ENCODE measurements at regions not wholly inside any gene's neighbourhood (a gene's known extent, or its start where the extent isn't known, plus 50 kb on each side); places are given as distances from the start of the nearest gene placed in this dataset.

- TF ChIP-seq PPARG (CRISPR knock-in tag; conservative IDR thresholded peaks at IDR 0.05), result no peak
These were observed 164.8 kb downstream of the C11orf87 start (continued) for GRCh38 chr11:109586789-109587188.

- H3K9ac ChIP-seq (ENCODE audit: insufficient read depth, low read depth, low read length), result no peak overlapping the region
- H3K27ac ChIP-seq (ENCODE audit: extremely low read length, insufficient read depth, low read length), result no peak overlapping the region
- no peaks in the 10 kb centered on the region for H4K20me1 ChIP-seq (ENCODE audit: insufficient read depth, low read length)
- no peak for ATAC-seq
- no TSS peak for BruUV-seq (replicated peaks)
- H3K4me3 ChIP-seq (replicated peaks in 1 of 3; ENCODE audit: insufficient read depth in 1 of 3, low read depth in 2 of 3, low read length in 3 of 3), result no peak overlapping the region
- no peak overlapping the region for H3K4me2 ChIP-seq (ENCODE audit: low read depth, low read length)
- FAIRE-seq, result no peak
- DNase-seq (ENCODE audit: low spot score), result no peak
- H3K36me3 ChIP-seq (replicated peaks in 1 of 2; ENCODE audit: control insufficient read depth in 1 of 2, insufficient read depth in 2 of 2, low read length in 2 of 2), result no peaks in the 10 kb centered on the region
- no peaks in the 10 kb centered on the region for H3K27me3 ChIP-seq (ENCODE audit: control insufficient read depth in 1 of 2, insufficient read depth in 2 of 2, low read length in 2 of 2)
- H2AFZ ChIP-seq (ENCODE audit: low read length), result no peak overlapping the region
- no peaks in the 10 kb centered on the region for H3K4me1 ChIP-seq (ENCODE audit: insufficient read depth, low read length)
- ChIA-PET POLR2A (no interaction called here), CTCF (ENCODE audit: low intra/inter-chr PET ratio, low total read pairs) (no interaction called here)
- H3K9me3 ChIP-seq (ENCODE audit: low read length), result no peaks in the 10 kb centered on the region
- in situ Hi-C loops (cut with HindIII; ENCODE audit: extremely low pct_ligation_motif_present, low pct_unique_long_range_greater_than_20kb) (no loop called here), intact Hi-C loops (cut with micrococcal nuclease; ENCODE audit: unreplicated experiment) (no loop called here)
- no peaks in the 10 kb centered on the region for H3K79me2 ChIP-seq (ENCODE audit: insufficient read depth, low read length)
- no peak for TF ChIP-seq DZIP1 (CRISPR knock-in tag; IDR thresholded peaks at IDR 0.05)
- TF ChIP-seq ATF7 (IDR thresholded peaks at IDR 0.05), result peak; percentile 42
- TF ChIP-seq ATF7 (CRISPR knock-in tag; IDR thresholded peaks at IDR 0.05), result no peak
These were observed 168.8 kb downstream of the C11orf87 start for GRCh38 chr11:109590782-109591181.

- Histone ChIP-seq H3K9me3 (ENCODE audit: low read length) (no peaks in the 10 kb centered on the region), H3K9ac (ENCODE audit: insufficient read depth, low read depth, low read length) (no peak overlapping the region), H2AFZ (ENCODE audit: low read length) (no peak overlapping the region), H3K27me3 (ENCODE audit: control insufficient read depth in 1 of 2, insufficient read depth in 2 of 2, low read length in 2 of 2) (no peaks in the 10 kb centered on the region), H3K79me2 (ENCODE audit: insufficient read depth, low read length) (no peaks in the 10 kb centered on the region), H3K4me3 (replicated peaks in 1 of 3; ENCODE audit: insufficient read depth in 1 of 3, low read depth in 2 of 3, low read length in 3 of 3) (no peak overlapping the region), H3K4me1 (ENCODE audit: insufficient read depth, low read length) (no peaks in the 10 kb centered on the region), H3K27ac (ENCODE audit: extremely low read length, insufficient read depth, low read length) (no peak overlapping the region), H4K20me1 (ENCODE audit: insufficient read depth, low read length) (no peaks in the 10 kb centered on the region), H3K36me3 (replicated peaks in 1 of 2; ENCODE audit: control insufficient read depth in 1 of 2, insufficient read depth in 2 of 2, low read length in 2 of 2) (no peaks in the 10 kb centered on the region), H3K4me2 (ENCODE audit: low read depth, low read length) (no peak overlapping the region)
- in situ Hi-C loops (cut with HindIII; ENCODE audit: extremely low pct_ligation_motif_present, low pct_unique_long_range_greater_than_20kb), result no loop called here
- BruUV-seq (replicated peaks), result no TSS peak
- intact Hi-C loops (cut with micrococcal nuclease; ENCODE audit: unreplicated experiment), result no loop called here
- no peak for FAIRE-seq
- TF ChIP-seq ZFP62 (CRISPR knock-in tag; IDR thresholded peaks at IDR 0.05) (no peak), RXRB (CRISPR knock-in tag; IDR thresholded peaks at IDR 0.05; ENCODE audit: borderline replicate concordance) (no peak), SNRNP70 (IDR thresholded peaks at IDR 0.05; ENCODE audit: low read depth, low read length) (no peak), ZNF713 (CRISPR knock-in tag; IDR thresholded peaks at IDR 0.05) (no peak), ZNF3 (CRISPR knock-in tag; IDR thresholded peaks at IDR 0.05) (no peak), STAT5B (CRISPR knock-in tag; IDR thresholded peaks at IDR 0.05) (no peak), EED (CRISPR knock-in tag; IDR thresholded peaks at IDR 0.05) (no peak), BCL3 (CRISPR knock-in tag; IDR thresholded peaks at IDR 0.05) (no peak), FOXA1 (IDR thresholded peaks at IDR 0.05) (no peak), FOXA1 (CRISPR knock-in tag; IDR thresholded peaks at IDR 0.05) (no peak), ZNF446 (CRISPR knock-in tag; IDR thresholded peaks at IDR 0.05) (no peak), HDAC1 (CRISPR knock-in tag; IDR thresholded peaks at IDR 0.05) (no peak)
- ATAC-seq, result no peak
- no peak for DNase-seq (ENCODE audit: low spot score)
- ChIA-PET POLR2A (no interaction called here), CTCF (ENCODE audit: low intra/inter-chr PET ratio, low total read pairs) (no interaction called here)
- WGBS (ENCODE audit: low lambda C conversion rate), result 9% methylated on average over 4 of the region's 4 CpGs
These were observed 175.3 kb downstream of the C11orf87 start for GRCh38 chr11:109597336-109597735.

Measured in HepG2 (cell line).